HT1080 (cell line): ENCODE measurements at regions not wholly inside any gene's neighbourhood (a gene's known extent, or its start where the extent isn't known, plus 50 kb on each side); places are given as distances from the start of the nearest gene placed in this dataset.
"Not testable (repeated sequence)": the region's sequence is repeated elsewhere in the genome, so short reads cannot be mapped to it uniquely, and the experiment has no call there.

ENCODE experiments used
- DNase-seq: peaks from one replicate; pipeline ENCODE4 v3.0.0-alpha.2; 2015; ENCODE audit warnings: low read depth

- no peak for DNase-seq
These were observed 863.2 kb downstream of the TRIML1 start for GRCh38 chr4:189002475-189002874.

DNA sequence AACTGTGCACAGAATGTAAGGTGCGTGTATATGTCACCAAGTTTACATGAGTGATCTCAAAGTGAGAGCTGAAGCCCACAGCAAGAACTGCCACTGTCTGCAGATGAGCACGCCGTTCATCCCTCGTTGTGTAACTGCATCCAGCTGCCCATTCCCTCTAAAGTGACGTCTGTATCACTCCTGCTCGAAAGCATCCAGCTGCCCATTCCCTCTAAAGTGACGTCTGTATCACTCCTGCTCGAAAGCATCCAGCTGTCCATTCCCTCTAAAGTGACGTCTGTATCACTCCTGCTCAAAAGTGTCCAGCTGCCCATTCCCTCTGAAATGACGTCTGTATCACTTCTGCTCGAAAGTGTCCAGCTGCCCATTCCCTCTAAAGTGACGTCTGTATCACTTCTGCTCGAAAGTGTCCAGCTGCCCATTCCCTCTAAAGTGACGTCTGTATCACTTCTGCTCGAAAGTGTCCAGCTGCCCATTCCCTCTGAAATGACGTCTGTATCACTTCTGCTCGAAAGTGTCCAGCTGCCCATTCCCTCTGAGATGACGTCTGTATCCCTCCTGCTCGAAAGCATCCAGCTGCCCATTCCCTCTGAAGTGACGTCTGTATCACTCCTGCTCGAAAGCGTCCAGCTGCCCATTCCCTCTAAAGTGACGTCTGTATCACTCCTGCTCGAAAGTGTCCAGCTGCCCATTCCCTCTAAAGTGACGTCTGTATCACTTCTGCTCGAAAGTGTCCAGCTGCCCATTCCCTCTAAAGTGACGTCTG is 871.4 kb downstream of the TRIML1 start:
- DNase-seq: not testable (repeated sequence)

GRCh38 chr4:189021831-189022230 is 882.6 kb downstream of the TRIML1 start:
- DNase-seq: peak; percentile 38

DNA sequence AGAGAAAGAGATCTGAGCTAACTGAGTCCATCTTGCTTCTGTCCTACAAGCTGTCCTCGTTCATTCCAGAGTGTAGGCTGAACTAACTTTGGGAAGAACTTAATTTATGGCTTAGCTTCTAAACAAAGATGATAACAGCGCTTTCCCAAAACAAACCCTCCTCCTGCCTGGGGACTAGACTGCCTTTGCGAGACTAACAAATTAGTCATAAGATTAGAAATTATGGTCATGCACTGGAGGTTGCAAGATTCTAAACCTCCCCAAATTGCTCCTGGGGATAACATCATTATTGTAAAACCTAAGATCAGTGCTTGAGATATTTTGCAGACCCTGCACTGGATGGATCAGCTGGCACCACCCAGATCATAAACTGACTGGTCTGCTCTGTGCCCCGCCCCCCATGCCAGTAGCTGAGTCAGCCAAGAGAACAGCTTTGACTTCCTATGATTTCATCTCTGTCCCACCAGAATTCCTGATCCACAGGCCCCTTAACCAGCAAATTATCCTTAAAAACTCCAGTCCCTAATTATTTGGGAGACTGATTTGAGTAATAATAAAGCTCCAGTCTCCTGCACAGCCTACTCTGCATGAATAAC is 883.3 kb downstream of the TRIML1 start:
- peak; percentile 44 for DNase-seq

GRCh38 chr4:189029976-189030504 is 890.8 kb downstream of the TRIML1 start:
- DNase-seq: no peak

DNA sequence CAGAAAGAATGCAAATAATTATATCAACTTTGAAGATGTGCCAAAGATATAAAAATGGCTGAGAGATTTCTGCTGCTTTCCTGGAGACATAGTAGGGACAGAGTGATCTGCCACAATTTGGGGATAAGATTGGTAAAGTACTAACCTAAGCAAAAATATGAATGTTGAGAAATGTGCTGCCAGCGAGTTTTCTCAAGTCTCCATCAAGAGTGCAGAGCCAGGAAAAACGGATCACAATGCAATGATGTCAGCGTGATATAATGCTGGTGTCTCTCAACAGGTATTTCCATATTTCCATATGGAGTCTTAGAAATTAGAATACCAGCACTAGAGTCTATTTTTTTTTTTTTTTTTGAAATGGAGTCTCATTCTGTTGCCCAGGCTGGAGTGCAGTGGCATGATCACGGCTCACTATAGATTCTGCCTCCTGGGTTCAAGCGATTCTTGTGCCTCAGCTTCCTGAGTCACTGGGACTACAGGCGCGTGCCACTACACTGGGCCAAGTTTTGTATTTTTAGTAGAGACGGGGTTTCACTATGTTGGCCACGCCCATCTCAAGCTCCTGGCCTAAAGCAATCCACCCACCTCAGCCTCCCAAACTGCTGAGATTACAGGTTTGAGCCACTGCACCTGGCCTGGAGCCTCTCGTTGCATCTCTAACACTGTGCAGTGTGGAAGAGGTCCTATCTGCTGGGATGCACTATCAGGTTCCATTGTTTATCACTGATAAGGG is 893.5 kb downstream of the TRIML1 start:
- no peak for DNase-seq

- no peak for DNase-seq
These were observed 894.6 kb downstream of the TRIML1 start for GRCh38 chr4:189033801-189034347.

DNA sequence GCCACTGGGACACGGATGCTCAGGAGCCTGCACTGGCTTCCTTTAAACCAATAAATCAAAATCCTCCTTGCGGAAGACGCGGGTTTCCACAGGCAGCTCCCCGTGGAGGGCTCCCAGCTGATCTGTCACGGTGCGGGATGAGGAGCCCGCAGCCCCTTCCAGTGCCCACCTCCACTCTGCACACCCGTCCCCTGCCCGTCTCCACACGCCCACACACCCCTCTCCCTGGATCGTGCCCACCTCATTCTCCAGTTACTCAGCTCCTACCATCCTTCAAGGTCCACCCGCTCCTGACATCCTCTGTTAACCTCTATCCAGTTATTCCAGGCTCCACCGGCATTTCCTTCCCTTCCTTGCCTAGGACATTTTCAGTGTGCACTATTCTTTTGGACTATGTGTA is 895.9 kb downstream of the TRIML1 start:
- no peak for DNase-seq

- no peak for DNase-seq
These were observed 896.4 kb downstream of the TRIML1 start for GRCh38 chr4:189035654-189036053.

GRCh38 chr4:189036906-189037305 is 897.7 kb downstream of the TRIML1 start:
- no peak for DNase-seq

GRCh38 chr4:189046642-189047041 is 894.0 kb upstream of the FRG1 start:
- no peak for DNase-seq

DNA sequence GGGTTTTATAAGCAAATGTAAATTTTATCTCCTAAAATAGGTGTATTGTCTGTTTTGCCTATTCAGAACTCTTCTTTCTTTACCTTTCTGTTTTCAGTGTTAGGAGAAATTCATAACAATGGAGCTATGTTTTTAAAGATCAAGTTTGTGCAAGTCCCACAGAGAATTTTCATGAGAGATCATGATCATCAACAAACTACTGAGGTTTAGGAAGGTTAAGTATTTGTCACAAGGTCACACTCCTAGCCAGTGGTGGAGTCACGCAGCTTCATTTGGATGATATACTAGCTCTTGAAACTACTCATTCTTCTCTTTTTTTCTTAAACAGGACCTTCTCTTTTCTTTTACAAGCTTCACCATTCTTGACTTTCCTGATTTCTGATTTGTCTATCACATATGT is 892.6 kb upstream of the FRG1 start:
- no peak for DNase-seq

DNA sequence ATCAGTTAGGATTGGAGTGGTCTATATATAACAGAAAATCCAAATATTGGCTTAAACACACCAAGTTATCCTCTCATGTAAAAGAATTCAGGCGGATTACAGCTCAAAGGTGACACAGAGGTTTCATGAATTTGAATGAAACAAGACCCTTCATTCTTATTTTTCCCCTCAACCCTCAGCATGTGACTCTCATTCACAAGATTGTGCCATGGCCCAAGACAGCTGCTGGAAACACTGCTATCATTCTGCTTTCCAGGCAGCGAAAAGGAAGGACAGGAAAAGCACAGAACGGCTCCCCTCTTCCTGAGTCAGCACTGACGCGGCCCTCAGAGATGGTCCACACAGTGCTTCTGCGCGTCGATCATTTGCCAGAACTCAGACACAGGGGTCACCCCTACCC is 891.0 kb upstream of the FRG1 start:
- DNase-seq: peak; percentile 12

DNA sequence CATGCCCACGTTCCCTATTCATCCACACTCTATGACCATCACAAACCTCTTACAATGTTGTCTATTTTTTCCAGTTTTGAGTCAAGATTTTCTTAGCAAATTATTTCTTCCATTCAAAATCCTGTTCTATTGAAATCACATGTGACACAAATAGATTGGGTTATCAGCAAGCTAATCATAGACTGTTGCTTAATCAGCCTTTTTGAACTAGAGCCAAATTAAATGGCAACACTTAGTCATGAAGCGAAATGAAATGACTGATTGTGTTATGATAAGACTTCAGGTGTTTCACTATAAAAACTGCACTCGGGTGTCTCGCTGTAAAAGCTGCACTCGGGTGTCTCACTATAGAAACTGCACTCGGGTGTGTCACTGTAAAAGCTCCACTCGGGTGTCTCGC is 890.0 kb upstream of the FRG1 start:
- DNase-seq: peak; percentile 15

DNA sequence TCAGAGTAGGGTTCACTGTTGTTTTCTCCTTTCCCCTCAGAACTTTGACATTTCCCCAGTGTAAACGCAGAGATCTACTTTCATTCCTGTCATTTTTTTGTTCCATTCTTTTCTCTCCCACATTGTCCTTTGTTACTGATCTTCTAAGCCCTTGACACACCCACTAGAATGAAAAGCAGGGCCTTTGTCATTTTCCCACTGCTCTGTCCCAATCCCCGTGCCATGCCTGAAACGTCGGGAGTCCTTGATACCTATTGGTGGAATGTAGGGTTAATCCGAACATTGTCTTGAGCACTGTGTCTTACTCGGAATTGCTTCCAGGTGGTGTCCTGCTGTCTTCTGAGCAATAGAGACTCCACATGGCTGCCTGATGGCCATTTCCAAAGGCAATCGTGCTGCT is 887.1 kb upstream of the FRG1 start:
- DNase-seq: no peak

DNA sequence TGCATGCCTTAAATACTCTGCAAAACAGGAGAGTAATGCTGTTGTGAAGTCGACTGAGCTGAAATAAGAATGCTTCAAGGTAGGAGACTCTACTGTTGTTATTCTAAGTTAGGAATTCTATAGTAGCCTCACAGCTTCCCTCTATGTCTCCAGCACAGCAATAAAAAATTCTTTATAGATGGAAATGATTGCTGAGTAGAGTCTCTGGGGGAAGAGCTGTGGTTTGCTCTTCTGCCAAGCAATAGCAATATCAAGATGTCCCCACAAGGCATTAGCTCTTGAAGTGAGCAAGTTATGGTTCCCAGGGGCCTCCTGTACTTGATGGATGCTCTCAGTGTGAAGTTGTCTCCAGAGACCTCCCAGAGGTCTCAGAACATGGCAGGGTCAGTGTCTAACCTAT is 880.6 kb upstream of the FRG1 start:
- no peak for DNase-seq

GRCh38 chr4:189062047-189062820 is 878.4 kb upstream of the FRG1 start:
- no peak for DNase-seq

GRCh38 chr4:189069772-189070171 is 870.9 kb upstream of the FRG1 start:
- peak; percentile 66 for DNase-seq

DNA sequence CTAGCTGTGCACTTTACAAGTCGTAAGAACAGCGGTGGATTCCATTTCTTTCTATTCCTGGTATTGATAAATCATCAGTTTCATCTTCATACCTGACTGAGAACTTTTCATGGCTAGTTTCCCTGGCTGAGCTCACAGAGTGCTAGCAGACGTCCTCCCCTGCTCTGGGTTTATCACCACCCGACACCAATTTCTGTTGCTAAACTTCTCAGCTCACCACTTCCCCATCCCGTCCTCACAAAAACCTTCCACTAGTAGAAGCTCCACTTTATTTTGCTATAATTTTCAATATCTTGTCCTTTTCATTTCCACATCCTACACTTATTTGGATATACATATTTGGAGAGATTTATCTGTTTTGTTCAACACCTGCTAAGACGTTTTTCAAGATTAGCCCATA is 869.4 kb upstream of the FRG1 start:
- no peak for DNase-seq

- DNase-seq: no peak
These were observed 866.9 kb upstream of the FRG1 start for GRCh38 chr4:189073739-189074138.

GRCh38 chr4:189081826-189082225 is 858.8 kb upstream of the FRG1 start:
- DNase-seq: peak; percentile 53
